Endothelial cell of umbilical vein (primary cell): ENCODE measurements at regions not wholly inside any gene's neighbourhood (a gene's known extent, or its start where the extent isn't known, plus 50 kb on each side); places are given as distances from the start of the nearest gene placed in this dataset.
"Not testable (repeated sequence)": the region's sequence is repeated elsewhere in the genome, so short reads cannot be mapped to it uniquely, and the experiment has no call there.

ENCODE experiments used
- BruUV-seq: library from RNA; stranded (reverse); fragments of 400-500 nt; replicated peaks from 2 replicates; lab custom pipeline; 2021; lab: Mats Ljungman, UMichigan
- CTCF ChIA-PET: fragments of 300-600, 350-600 bp; sonication (Branson Sonifier 250); formaldehyde crosslinking; loops from one replicate; lab custom pipeline; 2021; ENCODE audit warnings: antibody characterized with exemption, inconsistent platforms; lab: Charles Lee
- POLR2A ChIA-PET: fragments of 300-600, 350-600 bp; sonication (Branson Sonifier 250); formaldehyde crosslinking; loops from one replicate; lab custom pipeline; 2021; ENCODE audit warnings: antibody characterized with exemption, inconsistent platforms; lab: Charles Lee
- DNase-seq: peaks from one replicate; pipeline ENCODE4 v3.0.0-alpha.2; 2011; ENCODE audit warnings: low read depth, low spot score
- FAIRE-seq: peaks from 2 replicates; lab custom pipeline; 2011; peaks lifted over from hg19 to GRCh38; lab: Jason Lieb, UNC
- H2AFZ ChIP-seq: 2 replicates; pipeline ENCODE4 v1.6.0; 2012; ENCODE audit warnings: low read depth, low read length, control low read depth, inconsistent platforms
- H3K27ac ChIP-seq: 2 replicates; pipeline ENCODE4 v1.5.1; 2011; ENCODE audit warnings: low read depth, mild to moderate bottlenecking, control low read depth, low read length, moderate library complexity; ENCODE audit not compliant: insufficient read depth
- H3K27me3 ChIP-seq, 2 experiments: 2 replicates each; pipeline versions ENCODE4 v1.6.0 to v1.6.1; 2011; ENCODE audit warnings: low read length in 2 of 2, mixed read lengths in 1 of 2; ENCODE audit not compliant: control insufficient read depth in 2 of 2, insufficient read depth in 2 of 2
- H3K36me3 ChIP-seq, 2 experiments: 2 replicates in 1 of 2; 3 replicates in 1 of 2; pipeline ENCODE4 v1.5.1; 2011; ENCODE audit warnings: low read length in 2 of 2, mild to moderate bottlenecking in 1 of 2, moderate library complexity in 1 of 2; ENCODE audit not compliant: control insufficient read depth in 2 of 2, insufficient read depth in 2 of 2; ENCODE audit errors: extremely low read depth in 1 of 2
- H3K4me1 ChIP-seq: 3 replicates; pipeline ENCODE4 v1.5.1; 2011; ENCODE audit warnings: mild to moderate bottlenecking, low read length; ENCODE audit not compliant: control insufficient read depth, insufficient read depth; ENCODE audit errors: extremely low read depth
- H3K4me2 ChIP-seq: 2 replicates; pipeline ENCODE4 v1.6.1; 2011; ENCODE audit warnings: low read length, control low read depth, mixed read lengths; ENCODE audit not compliant: insufficient read depth
- H3K4me3 ChIP-seq, 3 experiments: fragments of 200-600 bp in 1 of 3; sonication (generic), shearing (Covaris generic) in 1 of 3; replicated peaks in 1 of 3; 2 replicates each; pipeline ENCODE4 v1.5.1; 2011 to 2016; ENCODE audit warnings: control low read depth in 3 of 3, low read length in 3 of 3, mild to moderate bottlenecking in 2 of 3, inconsistent platforms in 1 of 3, low read depth in 1 of 3, moderate library complexity in 1 of 3; ENCODE audit not compliant: insufficient read depth in 1 of 3
- H3K79me2 ChIP-seq: 2 replicates; pipeline ENCODE4 v1.6.0; 2012; ENCODE audit warnings: low read length, inconsistent platforms; ENCODE audit not compliant: control insufficient read depth, insufficient read depth
- H3K9ac ChIP-seq: replicated peaks from 2 replicates; pipeline ENCODE3; 2011; ENCODE audit warnings: low read length, control low read depth; ENCODE audit not compliant: insufficient read depth; ENCODE audit errors: extremely low read depth
- H3K9me1 ChIP-seq: replicated peaks from 3 replicates; pipeline ENCODE4 v1.6.0; 2011; ENCODE audit warnings: mild to moderate bottlenecking, low read length; ENCODE audit not compliant: control insufficient read depth, insufficient read depth; ENCODE audit errors: extremely low read depth
- H3K9me3 ChIP-seq: replicated peaks from 2 replicates; pipeline ENCODE4 v1.5.1; 2012; ENCODE audit warnings: low read length, inconsistent platforms; ENCODE audit not compliant: control insufficient read depth, insufficient read depth
- H4K20me1 ChIP-seq: replicated peaks from 2 replicates; pipeline ENCODE3; 2011; ENCODE audit warnings: mild to moderate bottlenecking, low read length; ENCODE audit not compliant: control insufficient read depth, insufficient read depth; ENCODE audit errors: extremely low read depth
- dilution Hi-C: fragments of 300-500 bp; cut with MboI; formaldehyde crosslinking; loops from one replicate; pipeline ENCODE4 v1.15.0; 2019; ENCODE audit warnings: low sequenced_read_pairs; ENCODE audit not compliant: extremely low pct_ligation_motif_present
- intact Hi-C: fragments of 100-400 bp; cut with micrococcal nuclease; formaldehyde crosslinking; loops from one replicate; pipeline ENCODE4 v1.10.0; 2022

DNA sequence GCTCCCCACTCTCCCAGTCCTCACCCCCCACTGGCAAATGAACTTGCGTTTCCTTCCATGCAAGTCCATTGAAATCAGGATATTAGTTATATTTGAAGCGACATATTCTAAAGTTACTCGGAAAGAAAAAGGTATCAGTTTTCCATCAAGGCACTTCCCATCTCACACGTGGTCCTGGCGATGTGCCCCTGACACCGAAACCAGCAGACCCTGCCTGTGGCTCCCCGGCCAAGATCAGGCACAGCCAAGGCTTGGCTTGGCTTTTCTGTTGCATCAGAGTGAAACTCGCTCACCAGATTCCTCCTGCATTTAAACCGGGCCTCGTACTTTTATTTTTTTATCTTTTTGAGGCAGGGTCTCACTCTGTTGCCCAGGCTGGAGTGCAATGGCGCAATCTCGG lies 195.1 kb downstream of the NPIPB11 start:
- H3K9me3 ChIP-seq, H3K9me1 ChIP-seq, H3K79me2 ChIP-seq, H2AFZ ChIP-seq, POLR2A ChIA-PET, DNase-seq, BruUV-seq, H3K4me2 ChIP-seq, H3K27me3 ChIP-seq, H3K4me1 ChIP-seq, H4K20me1 ChIP-seq, H3K9ac ChIP-seq, H3K4me3 ChIP-seq, H3K27ac ChIP-seq, dilution Hi-C loops, intact Hi-C loops, H3K36me3 ChIP-seq, CTCF ChIA-PET, FAIRE-seq: not testable (repeated sequence)

DNA sequence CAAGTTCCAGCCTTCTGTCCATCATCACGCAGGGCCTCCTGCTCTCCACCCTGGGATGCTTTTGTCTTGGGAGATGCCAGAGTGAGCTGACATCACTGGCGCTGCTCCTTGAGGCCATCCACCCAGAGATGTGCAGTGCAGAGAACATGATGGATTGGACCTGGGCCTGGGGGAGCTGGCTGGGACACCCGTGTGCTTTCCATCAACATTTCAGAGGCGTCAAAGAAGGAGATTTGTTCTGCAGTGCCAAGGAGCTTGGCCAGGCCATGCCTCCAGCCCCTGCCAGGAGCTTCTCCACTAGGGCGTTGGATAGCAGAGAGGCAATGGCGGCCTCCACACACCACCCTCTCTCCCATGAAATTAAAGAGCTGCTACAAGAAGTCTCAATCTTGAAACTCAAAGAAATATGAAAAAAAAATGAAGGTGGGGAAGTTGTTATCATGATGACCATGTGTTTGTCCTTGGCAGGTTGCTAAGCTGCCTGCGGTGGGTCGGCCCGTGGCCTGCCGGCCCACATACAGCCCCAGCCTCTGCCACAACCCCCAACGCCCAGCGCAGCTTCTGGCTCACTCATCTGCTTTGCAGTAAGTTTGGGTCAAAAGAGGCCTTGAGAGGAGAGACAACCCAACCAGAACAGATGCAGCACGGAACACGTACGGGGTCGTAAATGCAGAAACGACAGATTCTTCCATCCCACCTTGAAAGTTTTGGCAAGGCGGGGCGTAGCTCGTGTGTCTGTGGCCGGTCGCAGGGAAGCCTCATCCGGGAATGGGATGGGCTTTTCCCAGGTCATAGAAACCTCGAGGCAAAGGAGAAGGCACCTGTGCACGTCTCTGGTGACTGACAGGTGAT lies 196.0 kb downstream of the NPIPB11 start:
- dilution Hi-C loops, BruUV-seq, H3K36me3 ChIP-seq: not testable (repeated sequence)

DNA sequence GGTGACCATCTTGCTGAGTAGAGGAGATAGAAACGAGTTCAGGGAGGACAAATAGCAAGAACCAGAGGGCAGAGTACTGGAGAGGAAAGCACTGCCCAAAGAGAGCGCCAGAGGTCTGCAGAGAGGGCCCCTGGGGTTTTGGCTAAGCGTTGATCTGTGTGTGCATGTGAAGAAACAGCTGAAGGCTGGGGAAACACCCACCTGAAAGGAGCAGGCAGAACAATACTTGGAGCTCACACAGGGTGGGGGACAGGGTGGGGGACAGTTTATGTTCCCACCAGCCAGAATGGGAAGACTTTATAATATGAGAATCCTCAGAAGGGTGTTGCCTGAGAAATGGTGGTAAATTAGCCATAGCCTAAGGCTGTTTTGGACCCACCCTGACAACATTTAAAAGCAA lies 200.4 kb downstream of the NPIPB11 start:
- FAIRE-seq, H3K36me3 ChIP-seq, H3K27me3 ChIP-seq, H3K9me3 ChIP-seq, H3K79me2 ChIP-seq, H4K20me1 ChIP-seq, DNase-seq, CTCF ChIA-PET, BruUV-seq, H3K4me1 ChIP-seq, dilution Hi-C loops, H3K4me2 ChIP-seq, H3K27ac ChIP-seq, H3K4me3 ChIP-seq, POLR2A ChIA-PET, H3K9me1 ChIP-seq, H3K9ac ChIP-seq, H2AFZ ChIP-seq, intact Hi-C loops: not testable (repeated sequence)

More for the DNA sequence above, 196.0 kb downstream of the NPIPB11 start:
- DNase-seq, H2AFZ ChIP-seq, H3K4me3 ChIP-seq, H3K4me2 ChIP-seq, POLR2A ChIA-PET, H3K9me3 ChIP-seq, intact Hi-C loops, FAIRE-seq, H3K27ac ChIP-seq, CTCF ChIA-PET, H3K9me1 ChIP-seq, H3K27me3 ChIP-seq, H3K9ac ChIP-seq, H3K4me1 ChIP-seq, H4K20me1 ChIP-seq, H3K79me2 ChIP-seq: not testable (repeated sequence)

DNA sequence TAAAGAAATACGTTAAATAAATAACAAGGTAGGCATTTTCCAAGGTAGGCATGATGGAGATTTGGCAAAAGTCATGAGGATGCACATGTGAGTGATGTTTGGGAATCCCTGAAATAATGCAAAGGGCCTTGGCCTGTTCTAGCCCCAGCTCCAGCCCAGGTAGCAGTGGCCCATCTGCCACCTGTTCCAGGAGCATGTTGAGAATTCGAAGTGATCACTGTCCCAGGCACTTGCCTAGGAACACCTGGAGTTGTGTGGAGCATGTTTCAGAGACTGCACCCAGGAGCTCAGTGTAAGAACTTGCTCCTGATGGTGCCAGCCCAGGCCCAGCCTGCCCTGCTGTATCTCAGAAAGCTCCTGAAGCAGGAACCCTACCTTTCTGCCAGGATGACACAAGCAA lies 201.4 kb downstream of the NPIPB11 start:
- H4K20me1 ChIP-seq, intact Hi-C loops, DNase-seq, H2AFZ ChIP-seq, H3K27ac ChIP-seq, H3K4me2 ChIP-seq, H3K4me1 ChIP-seq, BruUV-seq, H3K79me2 ChIP-seq, H3K36me3 ChIP-seq, dilution Hi-C loops, H3K9ac ChIP-seq, H3K9me1 ChIP-seq, POLR2A ChIA-PET, FAIRE-seq, H3K27me3 ChIP-seq, H3K9me3 ChIP-seq, H3K4me3 ChIP-seq: not testable (repeated sequence)
- CTCF ChIA-PET, result interaction anchor here (0.6 kb wide), 1 partner anchor 522 kb away, joined by 3 read pairs; no protein-coding TSS in a partner anchor
